ENCODE measurements at regions not wholly inside any gene's neighbourhood (a gene's known extent, or its start where the extent isn't known, plus 50 kb on each side); places are given as distances from the start of the nearest gene placed in this dataset.

GRCh38 chr2:239667431-239667985 is 266.7 kb upstream of the HDAC4 start:
- TF ChIP-seq CTCF (IDR thresholded peaks at IDR 0.05) (no peak), POLR2A (IDR thresholded peaks at IDR 0.05) (no peak), POLR2AphosphoS5 (IDR thresholded peaks at IDR 0.05) (no peak)
- Histone ChIP-seq H3K9me3 (no peaks in the 10 kb centered on the region), H3K4me1 (replicated peaks) (no peaks in the 10 kb centered on the region), H3K27me3 (replicated peaks; ENCODE audit: insufficient read depth) (peaks cover 3% of the 10 kb centered on the region), H3K4me3 (no peak overlapping the region), H3K27ac (no peak overlapping the region), H3K36me3 (no peaks in the 10 kb centered on the region)
- no peak for DNase-seq (ENCODE audit: low spot score)
- WGBS: 79% methylated on average over 10 of the region's 10 CpGs
- intact Hi-C loops (cut with DNase I): no loop called here

- Histone ChIP-seq H3K27me3 (replicated peaks; ENCODE audit: insufficient read depth) (peaks cover 3% of the 10 kb centered on the region), H3K4me3 (no peak overlapping the region), H3K27ac (no peak overlapping the region), H3K9me3 (no peaks in the 10 kb centered on the region), H3K4me1 (replicated peaks) (no peaks in the 10 kb centered on the region), H3K36me3 (no peaks in the 10 kb centered on the region)
- no peak for TF ChIP-seq POLR2A (IDR thresholded peaks at IDR 0.05)
- TF ChIP-seq CTCF (IDR thresholded peaks at IDR 0.05): no peak
- no peak for TF ChIP-seq POLR2AphosphoS5 (IDR thresholded peaks at IDR 0.05)
- DNase-seq (ENCODE audit: low spot score): no peak
- 58% methylated on average over 11 of the region's 11 CpGs for WGBS
- intact Hi-C loops (cut with DNase I): no loop called here
These were observed 266.1 kb upstream of the HDAC4 start for GRCh38 chr2:239666855-239667376.

GRCh38 chr2:239666053-239666854 is 265.4 kb upstream of the HDAC4 start:
- Histone ChIP-seq H3K4me3 (no peak overlapping the region), H3K36me3 (no peaks in the 10 kb centered on the region), H3K4me1 (replicated peaks) (no peaks in the 10 kb centered on the region), H3K27me3 (replicated peaks; ENCODE audit: insufficient read depth) (peaks cover 3% of the 10 kb centered on the region), H3K27ac (no peak overlapping the region), H3K9me3 (no peaks in the 10 kb centered on the region)
- 74% methylated on average over 18 of the region's 18 CpGs for WGBS
- no peak for DNase-seq (ENCODE audit: low spot score)
- no peak for TF ChIP-seq CTCF (IDR thresholded peaks at IDR 0.05)
- TF ChIP-seq POLR2A (IDR thresholded peaks at IDR 0.05): no peak
- no peak for TF ChIP-seq POLR2AphosphoS5 (IDR thresholded peaks at IDR 0.05)
- intact Hi-C loops (cut with DNase I): no loop called here

GRCh38 chr2:239664216-239664810 is 263.5 kb upstream of the HDAC4 start:
- H3K4me1 ChIP-seq (replicated peaks): no peaks in the 10 kb centered on the region
- no peak overlapping the region for H3K27ac ChIP-seq
- 93% methylated on average over 5 of the region's 5 CpGs for WGBS
- H3K4me3 ChIP-seq: no peak overlapping the region
- DNase-seq (ENCODE audit: low spot score): no peak
- no peaks in the 10 kb centered on the region for H3K36me3 ChIP-seq
- intact Hi-C loops (cut with DNase I): no loop called here
- peaks cover 7% of the 10 kb centered on the region for H3K27me3 ChIP-seq (replicated peaks; ENCODE audit: insufficient read depth)
- TF ChIP-seq CTCF (IDR thresholded peaks at IDR 0.05) (no peak), POLR2AphosphoS5 (IDR thresholded peaks at IDR 0.05) (no peak), POLR2A (IDR thresholded peaks at IDR 0.05) (no peak)
- H3K9me3 ChIP-seq: no peaks in the 10 kb centered on the region
